Stomach (tissue), 8 donors: ENCODE measurements at regions not wholly inside any gene's neighbourhood (a gene's known extent, or its start where the extent isn't known, plus 50 kb on each side); places are given as distances from the start of the nearest gene placed in this dataset.
A peak's percentile ranks its signal among the peaks of the same experiment; 100 is the strongest.

ENCODE experiments used
- DNase-seq, 2 donors: peaks; one replicate each; pipeline versions ENCODE4 v3.0.0 to v3.0.0-alpha.2; 2013 to 2019
- H3K27ac ChIP-seq, 5 donors: fragments of 200-600 bp in 4 of 5; sonication (generic) in 4 of 5; one replicate each; pipeline ENCODE4 v1.5.1; 2013 to 2019; ENCODE audit warnings: mild to moderate bottlenecking in 1 of 5, moderate library complexity in 1 of 5
- H3K27me3 ChIP-seq, 3 donors: fragments of 200-600 bp; sonication (generic); one replicate each; pipeline ENCODE4 v1.5.1; 2017 to 2019; ENCODE audit warnings: mixed run types in 1 of 3
- H3K36me3 ChIP-seq, 4 donors: fragments of 200-600 bp; sonication (generic); 1 replicate in 3 of 4; 2 replicates in 1 of 4; pipeline ENCODE4 v1.5.1; 2016 to 2019
- H3K4me1 ChIP-seq, 4 donors: fragments of 200-600 bp; sonication (generic); one replicate each; pipeline ENCODE4 v1.5.1; 2016 to 2019
- H3K4me3 ChIP-seq, 4 donors: fragments of 200-600 bp; sonication (generic) in 3 of 4; one replicate each; pipeline ENCODE4 v1.5.1; 2016 to 2019; ENCODE audit warnings: mild to moderate bottlenecking in 1 of 4
- H3K9me3 ChIP-seq, 4 donors: fragments of 200-600 bp; sonication (generic); one replicate each; pipeline ENCODE4 v1.5.1; 2016 to 2019
- EP300 ChIP-seq: sonication (generic); formaldehyde crosslinking; IDR thresholded peaks from one replicate; pipeline ENCODE4 v1.6.1; 2017; ENCODE audit warnings: antibody characterized with exemption
- POLR2A ChIP-seq, 4 donors: fragments of 450-650 bp; IDR thresholded peaks; one replicate each; pipeline ENCODE4 v1.6.1; 2016; ENCODE audit warnings: antibody characterized with exemption in 4 of 4, control low read depth in 2 of 4, mild to moderate bottlenecking in 1 of 4, moderate library complexity in 1 of 4
- POLR2AphosphoS5 ChIP-seq, 3 donors: sonication (generic); formaldehyde crosslinking; IDR thresholded peaks; one replicate each; pipeline ENCODE4 v1.6.1; 2016; ENCODE audit warnings: antibody characterized with exemption in 3 of 3
- WGBS, 5 donors: extraction: QIAGEN DNeasy Blood & Tissue Kit in 3 of 5; methylation state at CpG; one replicate each; pipeline versions ENCODE4 v1.1.5 to v1.1.7; 2013 to 2018; 5-methylcytosine and 5-hydroxymethylcytosine counted together
- intact Hi-C: fragments of 100-400 bp; cut with DNase I; formaldehyde crosslinking; loops from one replicate; pipeline ENCODE4 v1.15.1; 2023; ENCODE audit warnings: low total_unique reads
- TF ChIP-seq, protein P1 (sequence below), 7 experiments: fragments of 450-650 bp in 4 of 7; fragments of 200-600 bp in 3 of 7; sonication (generic) in 3 of 7; IDR thresholded peaks; one replicate each; pipeline ENCODE4 v1.5.1; 2016 to 2019; ENCODE audit warnings: antibody characterized with exemption in 7 of 7, control low read depth in 2 of 7, mild to moderate bottlenecking in 1 of 7
- donor health status: healthy with polysubstance abuse.
- donor health status: Bipolar disorder and iron deficiency.
- donor health status: healthy.

DNA sequence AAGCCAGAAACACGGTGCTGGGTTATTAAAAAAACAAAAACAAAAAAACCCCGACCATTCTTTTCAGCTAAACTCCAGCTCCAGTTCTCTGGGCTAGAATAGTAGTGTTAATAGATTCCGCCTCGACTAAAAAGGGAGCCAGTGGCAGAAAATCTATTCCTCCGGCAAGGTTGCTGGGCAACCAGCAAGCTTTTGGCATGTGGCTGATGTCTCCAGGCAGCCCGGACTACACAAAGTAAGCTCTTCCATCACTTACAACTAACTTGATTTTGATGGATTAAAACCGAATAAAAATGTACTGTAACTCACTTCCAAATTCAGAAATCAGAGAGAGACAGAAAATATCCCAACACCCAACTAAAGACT, 126.4 kb upstream of the FOXN3 start:
- DNase-seq: peak; percentile 32 to 70
- H3K4me3 ChIP-seq: no peak overlapping the region
- intact Hi-C loops: no loop called here
- 24 to 42% (median 32%) methylated on average over 7 of the region's 7 CpGs for WGBS, 5 donors
- no peaks in the 10 kb centered on the region for H3K27me3 ChIP-seq
- TF ChIP-seq POLR2AphosphoS5 (IDR thresholded peaks at IDR 0.05): no peak
- H3K27ac ChIP-seq: peak overlapping the region in 1 of 5 donors; percentile 20
- H3K4me1 ChIP-seq: peaks cover 5 to 22% (median 9%) of the 10 kb centered on the region in 4 donors
- H3K36me3 ChIP-seq: peaks cover 0 to 3% (median under 1%) of the 10 kb centered on the region in 4 donors
- H3K9me3 ChIP-seq: no peaks in the 10 kb centered on the region

DNA sequence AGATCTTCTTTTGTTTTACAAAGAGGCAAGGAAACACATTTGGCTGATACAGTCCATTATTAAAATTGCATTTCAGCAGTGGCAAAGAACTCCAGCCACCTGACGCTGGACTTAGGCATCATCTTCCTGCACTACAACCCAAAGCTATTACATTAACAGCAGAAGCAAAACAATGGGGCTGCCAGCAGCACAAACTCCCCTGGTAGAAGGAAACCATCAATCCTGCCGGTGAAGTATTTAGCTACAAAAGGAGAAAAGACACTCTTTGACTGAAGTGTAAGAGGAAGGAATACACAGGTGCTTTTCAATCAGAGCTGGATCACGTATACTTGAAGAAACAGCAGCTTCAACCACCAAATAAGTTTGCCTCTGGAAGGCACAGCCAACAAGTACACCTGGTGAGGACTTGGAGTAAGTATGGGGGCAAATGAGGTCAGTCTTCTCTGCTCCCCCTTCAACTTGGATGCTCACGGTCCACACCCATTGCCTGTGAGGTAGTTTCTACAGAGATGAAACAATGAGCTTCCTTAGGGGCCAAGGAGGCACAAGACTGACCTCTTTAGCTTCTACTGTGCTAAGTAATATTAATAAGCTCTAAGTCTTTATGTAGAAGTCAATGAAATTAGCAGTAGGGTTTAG, 125.9 kb upstream of the FOXN3 start:
- Histone ChIP-seq H3K4me1 (peaks cover 5 to 22% (median 9%) of the 10 kb centered on the region in 4 donors), H3K9me3 (no peaks in the 10 kb centered on the region), H3K36me3 (peaks cover 0 to 3% (median 0%) of the 10 kb centered on the region in 4 donors), H3K27ac (peak overlapping the region in 1 of 5 donors; percentile 20), H3K27me3 (no peaks in the 10 kb centered on the region), H3K4me3 (no peak overlapping the region)
- TF ChIP-seq POLR2AphosphoS5 (IDR thresholded peaks at IDR 0.05): no peak
- TF ChIP-seq EP300: no peak
- TF ChIP-seq POLR2A (IDR thresholded peaks at IDR 0.05): no peak
- TF ChIP-seq, protein P1, sequence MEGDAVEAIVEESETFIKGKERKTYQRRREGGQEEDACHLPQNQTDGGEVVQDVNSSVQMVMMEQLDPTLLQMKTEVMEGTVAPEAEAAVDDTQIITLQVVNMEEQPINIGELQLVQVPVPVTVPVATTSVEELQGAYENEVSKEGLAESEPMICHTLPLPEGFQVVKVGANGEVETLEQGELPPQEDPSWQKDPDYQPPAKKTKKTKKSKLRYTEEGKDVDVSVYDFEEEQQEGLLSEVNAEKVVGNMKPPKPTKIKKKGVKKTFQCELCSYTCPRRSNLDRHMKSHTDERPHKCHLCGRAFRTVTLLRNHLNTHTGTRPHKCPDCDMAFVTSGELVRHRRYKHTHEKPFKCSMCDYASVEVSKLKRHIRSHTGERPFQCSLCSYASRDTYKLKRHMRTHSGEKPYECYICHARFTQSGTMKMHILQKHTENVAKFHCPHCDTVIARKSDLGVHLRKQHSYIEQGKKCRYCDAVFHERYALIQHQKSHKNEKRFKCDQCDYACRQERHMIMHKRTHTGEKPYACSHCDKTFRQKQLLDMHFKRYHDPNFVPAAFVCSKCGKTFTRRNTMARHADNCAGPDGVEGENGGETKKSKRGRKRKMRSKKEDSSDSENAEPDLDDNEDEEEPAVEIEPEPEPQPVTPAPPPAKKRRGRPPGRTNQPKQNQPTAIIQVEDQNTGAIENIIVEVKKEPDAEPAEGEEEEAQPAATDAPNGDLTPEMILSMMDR (IDR thresholded peaks at IDR 0.05): no peak
- intact Hi-C loops: no loop called here
- WGBS, 5 donors: 31 to 47% (median 42%) methylated on average over 4 of the region's 4 CpGs
- DNase-seq: peak in 1 of 2 donors; percentile 30

DNA sequence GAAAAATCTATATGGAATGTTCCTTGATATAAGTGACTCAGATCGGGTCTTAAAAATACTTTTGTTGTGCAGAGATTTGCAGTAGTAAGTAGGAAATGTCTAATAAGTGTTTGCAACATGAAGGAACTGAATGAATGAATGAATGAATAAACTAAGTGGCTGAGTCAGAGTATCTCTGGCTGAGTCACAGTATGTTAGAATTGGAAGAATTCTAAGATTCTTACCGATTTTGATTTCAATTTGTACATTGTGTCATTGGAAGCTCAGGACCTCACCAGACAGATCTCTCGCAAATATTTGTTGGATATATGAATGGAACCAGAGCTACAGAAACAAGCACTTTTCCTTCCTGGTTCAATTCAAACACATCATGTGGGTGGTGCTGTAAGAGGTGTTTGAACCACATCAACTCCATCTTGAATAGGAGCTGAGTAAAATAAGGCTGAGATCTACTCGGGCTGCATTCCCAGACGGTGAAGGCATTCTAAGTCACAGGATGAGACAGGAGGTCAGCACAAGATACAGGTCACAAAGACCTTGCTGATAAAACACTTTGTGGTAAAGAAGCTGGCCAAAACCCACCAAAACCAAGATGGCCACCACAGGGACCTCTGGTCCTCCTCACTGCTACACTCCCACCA, 123.9 kb upstream of the FOXN3 start:
- no peaks in the 10 kb centered on the region for H3K9me3 ChIP-seq
- 82 to 92% (median 90%) methylated on average over 5 of the region's 5 CpGs for WGBS, 5 donors

DNA sequence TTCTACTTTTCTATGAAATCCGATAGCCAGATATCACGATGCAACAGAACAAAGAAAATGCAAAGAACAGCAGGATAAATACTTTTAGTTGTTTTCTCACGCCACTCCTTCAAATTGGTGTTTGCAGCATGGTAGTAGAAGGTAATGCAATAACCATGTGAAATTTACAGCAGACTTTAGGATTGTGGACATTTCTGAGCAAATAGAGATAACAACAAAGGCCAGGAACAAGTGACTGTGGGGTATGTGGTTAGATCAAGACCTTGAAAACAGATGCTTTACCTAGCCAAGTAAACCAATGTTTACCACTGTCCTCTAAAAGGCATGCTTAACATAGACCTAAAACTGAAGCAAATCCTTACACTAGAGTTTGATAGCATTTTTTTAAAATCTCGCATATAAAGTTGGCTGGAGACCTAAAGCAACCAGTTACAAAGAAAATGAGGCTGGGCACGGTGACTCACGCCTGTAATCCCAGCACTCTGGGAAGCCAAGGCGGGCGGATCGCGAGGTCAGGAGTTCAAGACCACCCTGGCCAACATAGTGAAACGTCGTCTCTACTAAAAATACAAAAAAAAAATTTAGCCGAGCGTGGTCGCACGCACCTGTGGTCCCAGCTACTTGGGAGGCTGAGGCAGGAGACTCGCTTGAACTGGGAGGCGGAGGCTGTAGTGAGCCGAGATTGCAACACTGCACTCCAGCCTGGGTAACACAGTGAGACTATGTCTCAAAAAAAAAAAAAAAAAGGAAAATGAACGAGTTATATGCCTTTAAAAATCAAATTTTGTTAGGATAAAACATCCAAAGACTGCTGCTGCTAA, 123.2 kb upstream of the FOXN3 start:
- Histone ChIP-seq H3K9me3 (no peaks in the 10 kb centered on the region), H3K36me3 (no peaks in the 10 kb centered on the region), H3K4me1 (peaks cover 5 to 34% (median 13%) of the 10 kb centered on the region in 4 donors), H3K27me3 (no peaks in the 10 kb centered on the region), H3K27ac (peak overlapping the region in 1 of 5 donors; percentile 9), H3K4me3 (no peak overlapping the region)
- intact Hi-C loops: no loop called here
- peak in 1 of 2 donors; percentile 49 for DNase-seq
- TF ChIP-seq POLR2AphosphoS5 (IDR thresholded peaks at IDR 0.05) (no peak), EP300 (no peak), POLR2A (IDR thresholded peaks at IDR 0.05) (no peak)
- 54 to 75% (median 71%) methylated on average over 20 of the region's 20 CpGs for WGBS, 5 donors

More for the DNA sequence above, 123.9 kb upstream of the FOXN3 start:
- no peak for DNase-seq
- intact Hi-C loops: no loop called here
- no peak for TF ChIP-seq POLR2AphosphoS5 (IDR thresholded peaks at IDR 0.05)
- Histone ChIP-seq H3K4me1 (peaks cover 5 to 27% (median 9%) of the 10 kb centered on the region in 4 donors), H3K27me3 (no peaks in the 10 kb centered on the region), H3K4me3 (no peak overlapping the region), H3K27ac (no peak overlapping the region), H3K36me3 (no peaks in the 10 kb centered on the region)

DNA sequence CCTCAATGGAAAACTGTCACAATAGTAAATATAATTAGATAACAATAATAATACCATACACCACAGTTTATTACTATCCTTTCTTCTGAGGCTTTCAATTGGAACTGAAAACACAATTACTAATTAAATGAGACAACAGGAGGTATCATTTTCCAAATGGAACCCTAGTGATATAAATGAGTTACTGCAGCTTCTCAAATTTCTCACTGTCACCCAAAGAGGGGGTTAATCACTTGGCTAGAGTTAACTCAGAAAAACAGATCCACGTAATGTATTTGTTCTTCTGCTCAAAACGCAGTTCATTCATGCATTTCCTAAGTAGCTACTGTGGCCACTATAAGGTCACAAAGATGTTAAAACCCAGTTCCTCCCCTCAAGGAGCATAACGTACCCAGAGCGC, 120.9 kb upstream of the FOXN3 start:
- Histone ChIP-seq H3K36me3 (no peaks in the 10 kb centered on the region), H3K9me3 (no peaks in the 10 kb centered on the region), H3K27ac (no peak overlapping the region), H3K4me1 (peaks cover under 1 to 30% (median 7%) of the 10 kb centered on the region in 4 donors), H3K27me3 (no peaks in the 10 kb centered on the region), H3K4me3 (no peak overlapping the region)
- intact Hi-C loops: no loop called here
- no peak for DNase-seq
- TF ChIP-seq, protein P1 (IDR thresholded peaks at IDR 0.05): no peak
- TF ChIP-seq EP300: no peak
- WGBS, 5 donors: 59 to 83% (median 77%) methylated on average over 4 of the region's 4 CpGs
